ENCODE measurements at regions not wholly inside any gene's neighbourhood (a gene's known extent, or its start where the extent isn't known, plus 50 kb on each side); places are given as distances from the start of the nearest gene placed in this dataset.

GRCh38 chr10:8349610-8350249, 295.2 kb downstream of the GATA3 start:
- TF ChIP-seq SUZ12 (IDR thresholded peaks at IDR 0.05; ENCODE audit: extremely low read depth, insufficient read depth, insufficient read length) (no peak), YY1 (IDR thresholded peaks at IDR 0.05; ENCODE audit: insufficient read depth, insufficient read length) (no peak), ZNF274 (IDR thresholded peaks at IDR 0.05; ENCODE audit: low read depth, low read length) (no peak)
- Histone ChIP-seq H3K4me3 (ENCODE audit: insufficient read length, low read depth) (no peak overlapping the region), H3K9me3 (ENCODE audit: insufficient read depth, low read length) (no peaks in the 10 kb centered on the region), H3K9ac (ENCODE audit: insufficient read length, low read depth) (no peak overlapping the region), H3K27me3 (ENCODE audit: insufficient read depth, insufficient read length) (no peaks in the 10 kb centered on the region), H3K36me3 (ENCODE audit: insufficient read depth, insufficient read length, low read length) (no peaks in the 10 kb centered on the region), H3K4me1 (ENCODE audit: insufficient read depth, insufficient read length) (no peaks in the 10 kb centered on the region)
- DNase-seq (ENCODE audit: low read depth, low spot score) = no peak

GRCh38 chr10:8350250-8350967, 295.9 kb downstream of the GATA3 start:
- Histone ChIP-seq H3K27me3 (ENCODE audit: insufficient read depth, insufficient read length) (no peaks in the 10 kb centered on the region), H3K36me3 (ENCODE audit: insufficient read depth, insufficient read length, low read length) (no peaks in the 10 kb centered on the region), H3K4me1 (ENCODE audit: insufficient read depth, insufficient read length) (no peaks in the 10 kb centered on the region), H3K9me3 (ENCODE audit: insufficient read depth, low read length) (no peaks in the 10 kb centered on the region), H3K4me3 (ENCODE audit: insufficient read length, low read depth) (no peak overlapping the region), H3K9ac (ENCODE audit: insufficient read length, low read depth) (no peak overlapping the region)
- TF ChIP-seq ZNF274 (IDR thresholded peaks at IDR 0.05; ENCODE audit: low read depth, low read length) (no peak), YY1 (IDR thresholded peaks at IDR 0.05; ENCODE audit: insufficient read depth, insufficient read length) (no peak), SUZ12 (IDR thresholded peaks at IDR 0.05; ENCODE audit: extremely low read depth, insufficient read depth, insufficient read length) (no peak)
- no peak for DNase-seq (ENCODE audit: low read depth, low spot score)

- Histone ChIP-seq H3K4me1 (ENCODE audit: insufficient read depth, insufficient read length) (no peaks in the 10 kb centered on the region), H3K4me3 (ENCODE audit: insufficient read length, low read depth) (no peak overlapping the region), H3K9me3 (ENCODE audit: insufficient read depth, low read length) (no peaks in the 10 kb centered on the region), H3K9ac (ENCODE audit: insufficient read length, low read depth) (no peak overlapping the region), H3K36me3 (ENCODE audit: insufficient read depth, insufficient read length, low read length) (no peaks in the 10 kb centered on the region), H3K27me3 (ENCODE audit: insufficient read depth, insufficient read length) (no peaks in the 10 kb centered on the region)
- no peak for DNase-seq (ENCODE audit: low read depth, low spot score)
- TF ChIP-seq YY1 (IDR thresholded peaks at IDR 0.05; ENCODE audit: insufficient read depth, insufficient read length) (no peak), ZNF274 (IDR thresholded peaks at IDR 0.05; ENCODE audit: low read depth, low read length) (no peak), SUZ12 (IDR thresholded peaks at IDR 0.05; ENCODE audit: extremely low read depth, insufficient read depth, insufficient read length) (no peak)
These were observed 297.9 kb downstream of the GATA3 start for GRCh38 chr10:8352171-8353075.

- Histone ChIP-seq H3K27me3 (ENCODE audit: insufficient read depth, insufficient read length) (no peaks in the 10 kb centered on the region), H3K9me3 (ENCODE audit: insufficient read depth, low read length) (peaks cover 3% of the 10 kb centered on the region; the same call in 1 of the 2 replicates), H3K4me1 (ENCODE audit: insufficient read depth, insufficient read length) (no peaks in the 10 kb centered on the region), H3K9ac (ENCODE audit: insufficient read length, low read depth) (no peak overlapping the region), H3K4me3 (ENCODE audit: insufficient read length, low read depth) (no peak overlapping the region), H3K36me3 (ENCODE audit: insufficient read depth, insufficient read length, low read length) (no peaks in the 10 kb centered on the region)
- no peak for TF ChIP-seq SUZ12 (IDR thresholded peaks at IDR 0.05; ENCODE audit: extremely low read depth, insufficient read depth, insufficient read length)
- TF ChIP-seq ZNF274 (IDR thresholded peaks at IDR 0.05; ENCODE audit: low read depth, low read length) = no peak
- TF ChIP-seq YY1 (IDR thresholded peaks at IDR 0.05; ENCODE audit: insufficient read depth, insufficient read length) = no peak
- no peak for DNase-seq (ENCODE audit: low read depth, low spot score)
These were observed 301.8 kb downstream of the GATA3 start for GRCh38 chr10:8356283-8356682.

GRCh38 chr10:8359467-8359866, 305.0 kb downstream of the GATA3 start:
- peaks cover 3% of the 10 kb centered on the region; the same call in 1 of the 2 replicates for H3K9me3 ChIP-seq (ENCODE audit: insufficient read depth, low read length)
- H3K36me3 ChIP-seq (ENCODE audit: insufficient read depth, insufficient read length, low read length) = no peaks in the 10 kb centered on the region
- H3K27me3 ChIP-seq (ENCODE audit: insufficient read depth, insufficient read length) = no peaks in the 10 kb centered on the region
- no peak for DNase-seq (ENCODE audit: low read depth, low spot score)
- H3K4me1 ChIP-seq (ENCODE audit: insufficient read depth, insufficient read length) = no peaks in the 10 kb centered on the region
- no peak overlapping the region for H3K9ac ChIP-seq (ENCODE audit: insufficient read length, low read depth)
- TF ChIP-seq SUZ12 (IDR thresholded peaks at IDR 0.05; ENCODE audit: extremely low read depth, insufficient read depth, insufficient read length) (no peak), YY1 (IDR thresholded peaks at IDR 0.05; ENCODE audit: insufficient read depth, insufficient read length) (no peak), ZNF274 (IDR thresholded peaks at IDR 0.05; ENCODE audit: low read depth, low read length) (no peak)
- no peak overlapping the region for H3K4me3 ChIP-seq (ENCODE audit: insufficient read length, low read depth)

GRCh38 chr10:8360365-8360764, 305.9 kb downstream of the GATA3 start:
- no peaks in the 10 kb centered on the region for H3K4me1 ChIP-seq (ENCODE audit: insufficient read depth, insufficient read length)
- TF ChIP-seq YY1 (IDR thresholded peaks at IDR 0.05; ENCODE audit: insufficient read depth, insufficient read length) = no peak
- no peak for TF ChIP-seq SUZ12 (IDR thresholded peaks at IDR 0.05; ENCODE audit: extremely low read depth, insufficient read depth, insufficient read length)
- TF ChIP-seq ZNF274 (IDR thresholded peaks at IDR 0.05; ENCODE audit: low read depth, low read length) = no peak
- no peak for DNase-seq (ENCODE audit: low read depth, low spot score)

More at GRCh38 chr10:8360365-8360764, 305.9 kb downstream of the GATA3 start:
- H3K36me3 ChIP-seq (ENCODE audit: insufficient read depth, insufficient read length, low read length) = no peaks in the 10 kb centered on the region
- H3K9me3 ChIP-seq (ENCODE audit: insufficient read depth, low read length) = peaks cover 3% of the 10 kb centered on the region; the same call in 1 of the 2 replicates
- H3K4me3 ChIP-seq (ENCODE audit: insufficient read length, low read depth) = no peak overlapping the region
- H3K27me3 ChIP-seq (ENCODE audit: insufficient read depth, insufficient read length) = no peaks in the 10 kb centered on the region
- H3K9ac ChIP-seq (ENCODE audit: insufficient read length, low read depth) = no peak overlapping the region
